ENCODE measurements at regions not wholly inside any gene's neighbourhood (a gene's known extent, or its start where the extent isn't known, plus 50 kb on each side); places are given as distances from the start of the nearest gene placed in this dataset.

DNA sequence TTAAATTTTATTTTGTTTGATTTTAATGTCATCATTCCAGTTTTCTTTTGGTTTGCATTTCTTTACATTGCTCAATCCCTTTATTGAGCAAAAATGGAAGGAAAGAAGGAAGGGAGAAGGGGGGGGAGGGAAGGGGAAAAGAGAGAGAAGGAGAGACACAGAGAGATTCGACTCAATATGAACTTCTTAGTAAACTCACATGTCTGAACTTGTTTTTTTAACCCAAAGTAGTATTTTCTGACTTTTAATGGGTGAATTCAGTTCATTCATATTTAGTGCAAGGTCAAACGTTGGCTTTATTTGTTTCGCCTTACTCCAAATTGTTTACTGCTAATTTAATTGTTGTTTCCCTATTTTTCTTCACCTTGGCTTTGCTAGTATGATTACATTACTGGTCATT lies 278.6 kb downstream of the COL12A1 start:
- TF ChIP-seq, protein P1, sequence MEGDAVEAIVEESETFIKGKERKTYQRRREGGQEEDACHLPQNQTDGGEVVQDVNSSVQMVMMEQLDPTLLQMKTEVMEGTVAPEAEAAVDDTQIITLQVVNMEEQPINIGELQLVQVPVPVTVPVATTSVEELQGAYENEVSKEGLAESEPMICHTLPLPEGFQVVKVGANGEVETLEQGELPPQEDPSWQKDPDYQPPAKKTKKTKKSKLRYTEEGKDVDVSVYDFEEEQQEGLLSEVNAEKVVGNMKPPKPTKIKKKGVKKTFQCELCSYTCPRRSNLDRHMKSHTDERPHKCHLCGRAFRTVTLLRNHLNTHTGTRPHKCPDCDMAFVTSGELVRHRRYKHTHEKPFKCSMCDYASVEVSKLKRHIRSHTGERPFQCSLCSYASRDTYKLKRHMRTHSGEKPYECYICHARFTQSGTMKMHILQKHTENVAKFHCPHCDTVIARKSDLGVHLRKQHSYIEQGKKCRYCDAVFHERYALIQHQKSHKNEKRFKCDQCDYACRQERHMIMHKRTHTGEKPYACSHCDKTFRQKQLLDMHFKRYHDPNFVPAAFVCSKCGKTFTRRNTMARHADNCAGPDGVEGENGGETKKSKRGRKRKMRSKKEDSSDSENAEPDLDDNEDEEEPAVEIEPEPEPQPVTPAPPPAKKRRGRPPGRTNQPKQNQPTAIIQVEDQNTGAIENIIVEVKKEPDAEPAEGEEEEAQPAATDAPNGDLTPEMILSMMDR (IDR thresholded peaks at IDR 0.05) = no peak
- TF ChIP-seq POLR2A (IDR thresholded peaks at IDR 0.05) (no peak), POLR2AphosphoS5 (IDR thresholded peaks at IDR 0.05) (no peak)

Measured in transverse colon (tissue), 4 donors.